ENCODE measurements at regions not wholly inside any gene's neighbourhood (a gene's known extent, or its start where the extent isn't known, plus 50 kb on each side); places are given as distances from the start of the nearest gene placed in this dataset.

DNA sequence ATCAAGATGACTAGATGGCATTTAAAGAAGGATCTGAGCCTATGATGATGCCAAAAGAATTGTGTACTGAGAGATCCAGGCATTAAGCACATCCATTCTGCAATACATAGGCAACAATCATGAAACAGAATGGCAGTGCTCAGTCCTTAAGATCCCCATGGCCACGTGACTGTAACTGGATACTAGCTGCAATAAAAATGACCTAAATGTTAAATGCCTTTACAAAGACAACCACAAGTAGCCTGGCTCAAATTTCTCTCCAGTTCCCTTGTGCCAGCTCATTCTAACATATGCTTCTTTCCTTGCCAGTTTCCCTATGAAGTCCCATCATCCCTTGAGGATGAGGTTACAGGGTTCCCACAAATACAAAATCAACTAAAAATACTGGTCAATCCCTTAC is 148.3 kb upstream of the GHR start:
- TF ChIP-seq CTCF (IDR thresholded peaks at IDR 0.05; ENCODE audit: insufficient read depth, low read length, poor library complexity, severe bottlenecking) (no peak), EZH2phosphoT487 (conservative IDR thresholded peaks at IDR 0.05; ENCODE audit: low read length) (no peak)
